ENCODE measurements at regions not wholly inside any gene's neighbourhood (a gene's known extent, or its start where the extent isn't known, plus 50 kb on each side); places are given as distances from the start of the nearest gene placed in this dataset.
"Not testable (repeated sequence)": the region's sequence is repeated elsewhere in the genome, so short reads cannot be mapped to it uniquely, and the experiment has no call there.

DNA sequence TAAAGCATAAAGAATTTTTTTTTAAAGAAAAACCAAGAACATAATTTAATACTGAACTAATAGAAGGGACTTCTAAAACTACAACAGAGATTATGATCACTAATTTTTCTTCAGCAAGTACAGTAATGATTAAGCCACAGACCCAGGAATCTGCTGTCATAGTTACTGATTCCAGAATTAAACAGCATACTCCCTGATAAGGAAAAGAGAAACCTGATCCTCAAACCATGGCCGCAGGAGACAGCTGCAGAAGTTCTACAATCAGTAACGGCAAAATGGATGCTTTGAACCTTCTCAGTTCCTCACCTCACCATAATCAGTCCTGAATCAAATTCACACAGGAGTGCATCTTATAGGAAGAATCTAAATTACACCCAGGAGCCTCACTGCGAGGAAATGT is 939.0 kb upstream of the SLITRK1 start:
- DNase-seq (ENCODE audit: extremely low read depth, low read depth, low spot score), result no peak

DNA sequence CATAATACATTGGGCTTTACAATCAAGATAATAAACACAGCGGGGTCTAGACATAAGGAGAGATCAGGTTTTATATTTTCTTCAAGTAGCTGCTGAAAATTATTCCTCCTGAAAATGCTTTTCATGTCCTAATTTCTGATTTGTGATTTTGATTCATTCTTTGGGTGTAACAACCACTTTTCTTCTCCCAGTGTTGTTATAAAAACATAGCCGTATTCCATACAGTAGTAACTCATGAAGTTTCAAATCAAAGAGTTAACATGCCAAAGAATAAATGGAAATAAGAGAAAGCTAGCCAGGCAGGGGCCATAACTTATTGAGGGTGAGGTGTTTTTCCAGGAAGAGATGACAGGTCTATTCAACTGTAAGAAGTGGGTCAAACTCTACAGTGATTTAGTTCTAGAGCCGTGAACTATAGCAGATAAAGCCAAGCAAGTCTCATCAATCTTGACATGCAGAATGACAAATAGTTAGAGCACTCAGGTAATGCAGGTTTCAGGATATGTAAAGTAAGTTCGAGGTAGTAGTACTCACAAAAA is 934.4 kb upstream of the SLITRK1 start:
- DNase-seq (ENCODE audit: extremely low read depth, low read depth, low spot score), result no peak

DNA sequence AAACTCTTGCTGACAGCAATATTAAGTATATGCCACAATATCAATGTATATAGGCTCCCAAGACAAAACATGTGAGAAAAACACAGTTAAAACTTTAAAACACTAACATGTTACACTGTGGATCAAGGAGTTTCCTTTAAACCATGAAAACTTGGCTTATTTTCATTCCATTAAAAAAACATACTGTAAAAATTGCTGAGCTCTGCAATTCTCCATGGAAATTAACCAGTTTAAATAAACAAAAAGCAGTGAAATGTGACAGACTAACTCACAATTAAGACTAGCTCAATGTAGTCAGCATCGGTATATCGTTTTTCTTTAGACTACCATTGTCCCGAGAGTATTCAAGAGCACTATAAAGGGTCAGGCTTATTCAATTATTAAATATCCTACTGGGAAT is 930.5 kb upstream of the SLITRK1 start:
- DNase-seq (ENCODE audit: extremely low read depth, low read depth, low spot score), result no peak

DNA sequence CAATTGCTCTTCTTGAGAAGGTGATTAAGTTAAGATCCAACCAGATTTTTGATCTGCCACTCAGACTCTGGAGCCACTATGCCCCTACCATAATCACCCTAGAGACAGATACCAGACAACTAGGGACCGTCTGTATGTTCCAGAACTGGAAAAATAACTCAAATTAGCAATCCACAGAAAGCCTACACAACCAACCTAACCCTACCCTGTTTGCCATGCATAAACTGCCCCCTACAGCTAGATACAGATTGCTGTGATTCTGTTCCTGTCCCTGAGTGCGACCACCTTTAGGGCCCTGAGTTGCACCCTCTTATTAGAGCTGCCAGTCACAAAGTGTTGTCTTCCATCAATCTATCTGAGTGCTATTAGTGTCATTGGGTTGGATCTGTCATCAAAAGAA is 929.8 kb upstream of the SLITRK1 start:
- DNase-seq (ENCODE audit: extremely low read depth, low read depth, low spot score), result no peak

DNA sequence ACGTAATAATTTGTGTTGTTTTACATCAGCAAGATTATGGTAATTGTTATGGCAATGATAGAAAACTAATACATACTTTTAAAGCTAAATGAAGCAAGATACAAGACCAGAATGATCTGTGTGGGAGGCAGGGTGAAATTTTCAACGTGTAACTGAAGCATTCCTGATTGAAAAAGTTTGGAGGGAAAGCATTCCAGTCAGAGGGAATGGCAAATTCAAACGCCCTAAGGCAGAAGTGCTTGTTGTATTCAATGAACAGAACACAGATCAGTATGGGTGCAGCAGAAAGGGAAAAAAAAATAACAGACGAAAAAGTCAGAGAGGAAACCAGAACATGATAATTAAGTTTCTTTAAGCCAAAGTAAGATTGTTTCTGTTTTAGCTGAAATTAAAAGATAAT is 928.5 kb upstream of the SLITRK1 start:
- DNase-seq (ENCODE audit: extremely low read depth, low read depth, low spot score), result no peak

DNA sequence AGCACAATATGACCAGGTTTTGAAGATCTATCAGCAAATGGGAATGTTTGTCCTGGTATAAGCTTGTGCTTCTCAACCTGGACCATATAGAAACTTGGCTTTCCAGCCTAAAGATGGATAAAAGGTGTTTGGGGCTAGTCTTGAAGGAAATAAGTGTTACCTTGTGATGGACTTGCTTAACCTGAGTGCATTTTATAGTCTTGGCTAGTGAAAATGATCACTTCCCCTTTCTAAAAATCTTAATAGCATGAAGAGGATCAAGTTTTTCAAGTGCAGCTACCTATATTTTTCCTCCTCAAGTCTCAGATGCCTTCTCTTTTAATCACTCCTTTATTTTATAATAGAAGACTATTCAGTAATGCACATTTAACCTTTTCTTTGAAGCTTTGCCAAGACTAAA is 919.8 kb upstream of the SLITRK1 start:
- DNase-seq (ENCODE audit: extremely low read depth, low read depth, low spot score), result no peak

DNA sequence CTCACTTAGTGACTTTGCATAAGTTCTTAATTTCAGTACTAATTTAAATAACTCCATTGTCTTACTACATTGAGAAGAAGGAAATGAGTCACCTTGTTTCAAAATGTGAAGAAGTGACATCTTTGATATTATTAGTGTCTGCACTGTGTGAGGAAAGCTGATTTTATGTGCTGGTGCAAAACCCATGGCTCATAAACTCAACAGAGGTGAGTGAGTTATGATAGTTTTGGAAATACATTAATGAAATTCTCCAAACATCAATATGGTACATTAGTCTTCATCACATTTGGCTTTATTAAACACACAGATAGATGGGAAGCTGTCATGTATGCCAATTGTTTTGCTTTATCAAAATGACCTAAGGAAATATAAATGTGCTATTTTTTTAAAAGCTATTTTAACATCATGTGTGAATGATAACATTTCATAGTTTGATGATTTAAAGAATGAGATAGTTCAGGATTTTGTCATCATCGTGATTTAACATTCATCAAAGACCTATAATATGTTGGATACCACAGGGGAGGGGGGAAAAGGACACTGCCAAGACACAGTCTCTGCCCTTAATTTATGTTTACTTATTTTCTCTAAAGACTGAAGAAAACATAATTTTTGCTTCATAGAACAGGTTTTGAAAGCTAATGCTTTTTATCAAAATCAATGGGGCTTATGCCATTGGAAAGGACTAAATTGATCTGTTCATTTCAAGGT is 902.3 kb upstream of the SLITRK1 start:
- no peak for DNase-seq (ENCODE audit: extremely low read depth, low read depth, low spot score)

DNA sequence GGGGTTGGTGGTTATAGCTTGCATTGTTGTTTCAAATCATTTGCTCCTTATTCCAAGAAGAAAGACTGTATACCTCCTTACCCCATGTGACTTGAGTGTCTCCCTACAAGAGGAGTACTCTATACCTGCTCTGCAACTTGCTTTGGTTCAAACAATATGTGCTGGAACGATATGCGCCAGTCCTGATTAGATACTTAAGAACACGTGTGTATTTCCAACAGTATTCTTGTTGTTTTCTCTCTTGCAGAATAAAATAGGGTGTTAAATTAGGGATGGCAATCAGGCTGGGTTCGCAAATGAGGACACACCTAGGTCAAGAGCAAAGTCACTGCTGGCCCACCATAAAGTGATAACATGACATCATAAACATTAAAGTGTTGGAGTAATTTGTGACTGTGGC is 895.0 kb upstream of the SLITRK1 start:
- no peak for DNase-seq (ENCODE audit: extremely low read depth, low read depth, low spot score)

DNA sequence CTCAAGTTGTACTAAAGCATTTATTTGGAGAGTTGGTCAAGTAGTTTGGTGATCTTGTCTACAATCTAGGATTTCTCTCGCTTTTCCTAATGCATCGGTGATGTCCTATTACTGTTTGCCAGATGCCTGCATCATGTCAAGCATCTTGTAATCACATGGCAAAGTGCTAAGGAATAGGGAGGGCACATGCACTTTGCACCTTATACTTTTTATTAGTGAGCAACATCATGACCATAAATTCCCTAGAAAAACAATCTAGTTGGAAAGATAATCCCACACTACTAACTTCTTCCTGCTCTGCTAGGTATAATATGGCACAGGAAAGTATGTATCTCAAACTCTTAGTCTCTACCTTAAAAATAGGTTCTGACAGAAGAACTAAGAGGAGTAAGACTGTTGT is 894.3 kb upstream of the SLITRK1 start:
- no peak for DNase-seq (ENCODE audit: extremely low read depth, low read depth, low spot score)

DNA sequence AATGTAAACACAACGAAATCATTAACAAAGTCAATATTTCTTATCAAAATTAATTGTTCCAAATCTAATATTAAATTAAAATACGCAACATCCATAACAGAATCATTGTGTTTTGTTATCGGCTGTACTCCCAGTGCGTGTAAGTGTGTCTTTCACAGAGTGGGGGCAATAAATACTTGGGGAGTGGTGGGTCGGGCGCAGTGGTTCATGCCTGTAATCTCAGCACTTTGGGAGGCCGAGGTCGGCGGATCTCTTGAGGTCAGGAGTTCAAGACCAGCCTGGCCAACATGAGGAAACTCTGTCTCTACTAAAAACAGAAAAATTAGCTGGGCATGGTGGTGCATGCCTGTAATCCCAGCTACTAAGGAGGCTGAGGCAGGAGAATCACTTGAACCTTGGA is 893.6 kb upstream of the SLITRK1 start:
- DNase-seq (ENCODE audit: extremely low read depth, low read depth, low spot score), result not testable (repeated sequence)

DNA sequence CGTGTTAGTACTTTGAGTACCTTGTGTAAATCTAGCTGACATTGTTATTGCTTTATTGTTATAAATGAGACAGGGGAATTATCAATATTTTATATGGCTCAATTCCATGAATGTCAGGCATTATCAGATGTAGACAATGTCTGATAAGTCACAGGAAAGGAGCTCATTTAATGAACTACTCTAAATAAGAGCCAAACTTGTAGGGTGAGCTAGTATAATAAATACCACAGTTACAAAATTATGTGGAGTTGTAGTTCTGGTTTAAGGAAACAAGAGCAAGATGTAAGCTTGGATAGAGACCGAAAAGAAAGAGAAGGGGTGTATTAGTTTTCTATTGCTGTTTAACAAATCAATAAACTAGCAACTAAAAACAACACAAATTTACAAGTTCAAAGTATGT is 891.8 kb upstream of the SLITRK1 start:
- DNase-seq (ENCODE audit: extremely low read depth, low read depth, low spot score), result no peak

DNA sequence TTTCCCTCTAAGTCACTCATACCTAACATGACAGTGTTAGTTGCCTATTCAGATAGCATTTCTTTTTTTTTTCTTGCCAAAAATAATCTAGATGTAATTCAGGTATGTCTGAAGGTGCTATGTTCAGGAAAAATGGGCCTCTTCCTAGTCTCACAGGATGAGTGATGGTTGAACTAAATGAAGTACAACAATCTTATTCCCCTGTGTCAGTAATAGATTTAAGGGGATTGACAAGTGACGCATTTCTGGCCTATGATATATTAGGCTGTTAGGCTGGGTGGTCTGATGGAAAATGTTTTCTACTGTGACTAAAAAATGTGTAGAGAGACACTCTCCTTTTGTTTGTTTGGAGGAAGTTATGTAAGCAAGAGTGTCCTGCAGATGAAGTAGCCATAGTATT is 878.7 kb upstream of the SLITRK1 start:
- DNase-seq (ENCODE audit: extremely low read depth, low read depth, low spot score), result no peak

DNA sequence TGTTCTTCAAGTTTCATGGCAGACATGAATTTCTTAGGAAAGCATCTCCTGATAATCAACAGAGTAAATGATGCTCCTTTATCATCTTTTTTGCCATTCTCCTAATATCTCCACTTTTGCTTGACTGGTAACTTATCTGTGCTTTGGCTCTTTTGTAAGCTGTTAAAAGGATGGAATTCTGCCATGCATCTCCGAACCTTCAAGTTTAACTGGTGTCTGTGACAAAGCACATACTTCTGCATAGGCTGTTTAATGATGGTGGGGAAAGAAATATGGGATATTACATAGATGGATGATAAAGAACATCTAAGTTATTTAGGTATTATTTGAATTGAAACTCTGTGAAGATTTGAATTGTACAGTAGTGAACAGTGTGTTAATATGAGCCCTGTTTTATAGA is 866.9 kb upstream of the SLITRK1 start:
- DNase-seq (ENCODE audit: extremely low read depth, low read depth, low spot score), result no peak

DNA sequence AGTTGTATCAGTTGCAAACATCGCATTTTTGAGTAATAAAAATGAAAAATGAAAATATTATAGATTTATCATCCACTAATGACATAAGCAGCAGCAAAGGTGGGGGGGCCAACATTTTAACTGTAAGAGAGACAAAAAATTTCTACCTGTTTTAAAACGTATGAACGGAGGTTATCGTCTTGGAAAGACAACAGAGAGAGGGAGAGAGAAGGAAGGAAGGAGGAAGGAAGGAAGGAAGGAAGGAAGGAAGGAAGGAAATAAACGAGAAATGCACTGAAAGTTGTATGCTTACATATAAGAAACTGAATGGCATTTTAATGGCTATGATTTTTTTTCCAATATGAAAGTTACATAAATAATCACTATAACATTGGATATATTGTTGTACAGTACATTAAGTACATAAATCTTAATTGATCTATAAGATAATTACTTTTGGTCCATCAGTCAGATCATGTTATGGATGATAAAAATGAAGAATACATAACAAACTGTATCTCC is 862.8 kb upstream of the SLITRK1 start:
- DNase-seq (ENCODE audit: extremely low read depth, low read depth, low spot score), result no peak

DNA sequence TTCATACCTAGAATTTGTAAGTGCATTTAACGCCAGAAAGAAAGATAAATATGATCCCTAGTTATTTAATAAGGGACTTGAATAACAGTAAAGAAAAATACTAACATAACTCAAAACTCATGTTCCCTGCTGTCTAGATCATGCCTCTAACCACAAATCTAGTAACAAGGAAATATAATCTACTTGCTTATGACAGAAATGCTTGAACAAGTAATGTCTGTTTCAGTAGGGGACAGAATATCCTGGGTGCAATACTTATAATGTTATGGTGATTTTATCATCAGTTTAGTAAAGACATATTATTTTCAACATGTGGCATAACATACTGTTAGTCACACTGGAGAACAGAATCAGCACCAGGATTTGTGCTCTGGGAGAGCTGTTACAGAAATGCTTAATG is 861.9 kb upstream of the SLITRK1 start:
- no peak for DNase-seq (ENCODE audit: extremely low read depth, low read depth, low spot score)

DNA sequence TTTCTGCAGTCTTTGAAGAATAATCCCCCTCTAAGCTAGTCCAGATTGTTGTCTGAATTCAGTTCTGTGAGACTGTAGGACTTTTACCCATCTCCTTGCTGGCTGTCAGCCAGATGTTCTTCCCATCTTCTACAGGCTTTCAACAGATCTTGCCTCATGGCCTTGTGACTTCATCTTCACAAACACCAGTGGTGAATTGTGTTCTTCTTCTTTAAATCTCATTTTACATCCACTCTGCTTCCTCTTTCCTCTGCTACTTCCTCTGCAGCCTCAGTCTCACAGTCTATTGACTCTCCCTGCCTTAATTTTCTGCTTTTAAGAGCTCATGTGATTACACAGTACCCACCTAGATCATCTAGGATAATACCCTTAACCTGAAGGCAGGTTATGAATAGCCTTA is 859.0 kb upstream of the SLITRK1 start:
- no peak for DNase-seq (ENCODE audit: extremely low read depth, low read depth, low spot score)

DNA sequence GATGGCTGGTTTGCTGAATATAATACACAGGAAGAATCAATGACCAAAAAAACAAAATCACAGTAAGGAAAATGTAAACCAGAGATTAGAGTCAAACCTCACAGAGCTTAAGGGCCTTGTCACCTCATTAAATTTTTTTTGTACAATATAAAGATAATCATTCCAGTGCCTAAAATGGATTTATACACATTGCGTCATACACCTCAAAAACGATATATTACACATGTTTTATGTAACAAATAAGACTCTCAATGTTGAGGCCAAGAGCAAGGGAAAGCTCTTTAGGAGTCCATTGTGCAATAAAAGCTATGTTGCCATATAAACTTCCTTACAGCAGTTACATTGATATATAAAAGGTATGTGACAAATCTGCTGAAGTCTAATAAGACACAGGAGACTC is 856.7 kb upstream of the SLITRK1 start:
- no peak for DNase-seq (ENCODE audit: extremely low read depth, low read depth, low spot score)

DNA sequence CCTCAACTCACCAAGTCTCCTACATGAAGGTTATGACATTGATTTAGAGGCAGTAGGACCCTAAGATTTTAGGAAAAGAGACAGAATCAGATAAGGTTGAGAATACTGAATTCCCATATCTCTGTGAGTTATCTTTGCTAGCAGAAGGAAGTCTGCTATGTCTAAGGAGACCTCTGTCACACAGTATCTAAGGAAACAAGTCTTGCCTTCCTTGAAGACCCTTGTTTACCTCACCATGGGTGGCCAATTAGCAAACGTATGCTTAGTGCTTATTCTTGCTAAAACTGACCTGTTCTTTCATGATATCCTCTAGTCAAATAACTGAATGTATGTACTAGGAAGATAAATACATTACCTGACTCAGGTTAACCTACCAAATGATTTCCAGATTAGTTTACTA is 855.4 kb upstream of the SLITRK1 start:
- DNase-seq (ENCODE audit: extremely low read depth, low read depth, low spot score), result no peak

DNA sequence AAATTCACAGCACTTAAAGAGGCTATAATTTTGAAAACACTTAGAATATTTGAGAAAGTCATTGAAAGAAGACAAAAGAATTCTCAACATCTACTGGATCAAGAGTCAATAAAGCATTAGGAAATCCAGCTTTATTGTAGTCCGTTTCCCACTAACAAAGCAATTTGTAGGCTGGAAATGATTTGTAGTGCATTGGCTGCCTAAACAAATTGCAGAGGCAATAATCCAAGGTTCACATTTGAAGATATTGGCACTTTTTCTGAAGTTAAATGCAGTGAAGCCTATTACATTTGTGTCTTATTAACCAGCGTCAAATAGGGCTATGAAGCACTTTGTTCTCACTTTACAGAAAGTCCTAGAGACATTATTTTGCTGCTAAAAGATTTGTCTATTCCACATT is 848.1 kb upstream of the SLITRK1 start:
- DNase-seq (ENCODE audit: extremely low read depth, low read depth, low spot score), result no peak

DNA sequence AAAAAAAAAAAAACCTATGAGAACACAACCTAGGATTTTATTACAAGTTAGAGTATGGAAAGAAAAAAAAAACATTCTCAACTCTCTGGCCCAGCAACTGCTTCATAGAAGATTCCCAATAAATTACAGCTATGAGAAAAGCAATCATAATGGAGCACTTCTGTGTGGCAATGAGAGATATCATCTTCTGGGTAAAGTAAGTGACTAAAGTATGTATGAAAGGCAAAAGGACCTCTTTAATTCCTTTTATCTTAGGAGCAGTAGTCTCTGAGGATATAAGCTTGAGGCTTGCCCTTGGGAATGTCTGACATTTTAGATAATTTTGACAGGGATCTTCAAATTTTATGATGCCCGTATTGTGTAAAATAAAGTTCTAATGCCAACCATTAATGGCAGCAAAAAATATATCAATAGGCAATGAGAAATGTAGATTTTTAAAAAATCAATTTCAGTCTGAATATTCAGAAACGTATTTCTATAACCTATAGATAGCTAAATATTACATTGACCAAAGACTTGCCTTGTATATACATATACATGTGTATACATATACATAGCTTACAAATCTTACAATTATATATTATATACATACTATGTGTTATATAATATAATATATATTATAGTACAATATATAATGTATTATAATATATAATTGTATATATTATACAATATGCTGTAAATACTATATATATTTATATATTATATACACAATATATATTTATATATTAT is 823.9 kb upstream of the SLITRK1 start:
- no peak for DNase-seq (ENCODE audit: extremely low read depth, low read depth, low spot score)

DNA sequence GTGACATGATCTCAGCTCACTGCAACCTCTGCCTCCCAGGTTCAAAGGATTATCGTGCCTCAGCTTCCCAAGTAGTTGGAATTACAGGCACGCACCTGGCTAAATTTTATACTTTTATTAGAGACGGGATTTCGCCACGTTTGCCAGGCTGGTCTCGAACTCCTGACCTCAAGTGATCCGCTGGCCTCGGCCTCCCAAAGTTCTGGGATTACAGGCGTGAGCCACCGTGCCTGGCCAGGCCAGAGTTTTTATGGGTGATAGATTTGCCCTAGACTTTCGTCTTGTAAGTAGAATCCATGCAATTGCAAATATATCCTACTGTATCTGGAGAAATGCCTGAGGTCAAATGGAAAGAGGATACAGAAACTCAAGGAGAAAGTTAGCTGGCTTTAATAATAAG is 819.9 kb upstream of the SLITRK1 start:
- no peak for DNase-seq (ENCODE audit: extremely low read depth, low read depth, low spot score)

DNA sequence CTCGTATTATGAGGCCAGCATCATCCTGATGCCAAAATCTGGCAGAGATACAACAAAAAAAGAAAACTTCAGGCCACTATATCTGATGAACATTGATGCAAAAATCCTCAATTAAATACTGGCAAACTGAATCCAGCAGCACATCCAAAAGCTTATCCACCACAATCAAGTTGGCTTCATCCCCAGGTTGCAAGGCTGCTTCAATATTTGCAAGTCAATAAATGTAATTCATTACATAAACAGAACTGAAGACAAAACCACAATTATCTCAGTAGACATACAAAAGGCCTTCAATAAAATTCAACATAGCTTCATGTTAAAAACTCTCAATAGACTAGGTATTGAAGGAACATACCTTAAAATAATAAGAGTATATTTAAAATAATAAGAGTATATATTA is 815.3 kb upstream of the SLITRK1 start:
- not testable (repeated sequence) for DNase-seq (ENCODE audit: extremely low read depth, low read depth, low spot score)
